Rectal smooth muscle tissue (tissue), 1 donor: ENCODE measurements at regions not wholly inside any gene's neighbourhood (a gene's known extent, or its start where the extent isn't known, plus 50 kb on each side); places are given as distances from the start of the nearest gene placed in this dataset.

ENCODE experiments used
- H3K27ac ChIP-seq: one replicate; pipeline ENCODE4 v1.7.0; 2013; ENCODE audit warnings: low read depth, low read length, inconsistent platforms
- H3K27me3 ChIP-seq: one replicate; pipeline ENCODE4 v1.7.0; 2013; ENCODE audit warnings: low read length; ENCODE audit not compliant: control insufficient read depth, insufficient read depth
- H3K36me3 ChIP-seq: one replicate; pipeline ENCODE4 v1.7.0; 2013; ENCODE audit warnings: low read length; ENCODE audit not compliant: control insufficient read depth, insufficient read depth
- H3K4me1 ChIP-seq: one replicate; pipeline ENCODE4 v1.7.0; 2013; ENCODE audit warnings: low read length; ENCODE audit not compliant: control insufficient read depth, insufficient read depth
- H3K4me3 ChIP-seq: one replicate; pipeline ENCODE4 v1.7.0; 2013; ENCODE audit warnings: low read length
- H3K9ac ChIP-seq: one replicate; pipeline ENCODE4 v1.7.0; 2013; ENCODE audit warnings: low read length

GRCh38 chr2:8617048-8617447 lies 64.8 kb upstream of the ID2 start:
- no peaks in the 10 kb centered on the region for H3K4me1 ChIP-seq
- no peak overlapping the region for H3K9ac ChIP-seq
- H3K4me3 ChIP-seq: no peak overlapping the region
- no peaks in the 10 kb centered on the region for H3K36me3 ChIP-seq
- H3K27ac ChIP-seq: no peak overlapping the region
- no peaks in the 10 kb centered on the region for H3K27me3 ChIP-seq

GRCh38 chr2:8617590-8617989 lies 64.3 kb upstream of the ID2 start:
- H3K4me1 ChIP-seq: no peaks in the 10 kb centered on the region

GRCh38 chr2:8619071-8619470 lies 62.8 kb upstream of the ID2 start:
- Histone ChIP-seq H3K4me1 (no peaks in the 10 kb centered on the region), H3K27ac (no peak overlapping the region), H3K9ac (no peak overlapping the region), H3K27me3 (no peaks in the 10 kb centered on the region), H3K4me3 (no peak overlapping the region), H3K36me3 (no peaks in the 10 kb centered on the region)

More at GRCh38 chr2:8617590-8617989, 64.3 kb upstream of the ID2 start:
- Histone ChIP-seq H3K27me3 (no peaks in the 10 kb centered on the region), H3K4me3 (no peak overlapping the region), H3K27ac (no peak overlapping the region), H3K9ac (no peak overlapping the region), H3K36me3 (no peaks in the 10 kb centered on the region)

GRCh38 chr2:8620611-8621382 lies 61.1 kb upstream of the ID2 start:
- H3K9ac ChIP-seq: no peak overlapping the region
- no peak overlapping the region for H3K4me3 ChIP-seq
- no peaks in the 10 kb centered on the region for H3K27me3 ChIP-seq
- H3K27ac ChIP-seq: no peak overlapping the region
- no peaks in the 10 kb centered on the region for H3K36me3 ChIP-seq
- no peaks in the 10 kb centered on the region for H3K4me1 ChIP-seq

GRCh38 chr2:8622199-8622911 lies 59.5 kb upstream of the ID2 start:
- H3K4me3 ChIP-seq: no peak overlapping the region

GRCh38 chr2:8622924-8623465 lies 58.9 kb upstream of the ID2 start:
- Histone ChIP-seq H3K9ac (no peak overlapping the region), H3K27me3 (no peaks in the 10 kb centered on the region), H3K4me3 (no peak overlapping the region), H3K36me3 (no peaks in the 10 kb centered on the region), H3K4me1 (no peaks in the 10 kb centered on the region), H3K27ac (no peak overlapping the region)

More at GRCh38 chr2:8622199-8622911, 59.5 kb upstream of the ID2 start:
- Histone ChIP-seq H3K9ac (no peak overlapping the region), H3K36me3 (no peaks in the 10 kb centered on the region), H3K4me1 (no peaks in the 10 kb centered on the region), H3K27ac (no peak overlapping the region), H3K27me3 (no peaks in the 10 kb centered on the region)

GRCh38 chr2:8623576-8623957 lies 58.3 kb upstream of the ID2 start:
- no peak overlapping the region for H3K27ac ChIP-seq
- H3K27me3 ChIP-seq: no peaks in the 10 kb centered on the region
- H3K4me3 ChIP-seq: no peak overlapping the region
- H3K9ac ChIP-seq: no peak overlapping the region
- H3K36me3 ChIP-seq: no peaks in the 10 kb centered on the region
- no peaks in the 10 kb centered on the region for H3K4me1 ChIP-seq

GRCh38 chr2:8623958-8624591 lies 57.8 kb upstream of the ID2 start:
- Histone ChIP-seq H3K36me3 (no peaks in the 10 kb centered on the region), H3K4me3 (no peak overlapping the region), H3K27me3 (no peaks in the 10 kb centered on the region), H3K27ac (no peak overlapping the region), H3K4me1 (no peaks in the 10 kb centered on the region), H3K9ac (no peak overlapping the region)

- no peaks in the 10 kb centered on the region for H3K4me1 ChIP-seq
- no peak overlapping the region for H3K27ac ChIP-seq
- H3K27me3 ChIP-seq: no peaks in the 10 kb centered on the region
- no peak overlapping the region for H3K4me3 ChIP-seq
- H3K9ac ChIP-seq: no peak overlapping the region
- H3K36me3 ChIP-seq: no peaks in the 10 kb centered on the region
These were observed 56.9 kb upstream of the ID2 start for GRCh38 chr2:8624855-8625398.

GRCh38 chr2:8625399-8626300 lies 56.2 kb upstream of the ID2 start:
- no peaks in the 10 kb centered on the region for H3K4me1 ChIP-seq
- H3K4me3 ChIP-seq: no peak overlapping the region
- no peak overlapping the region for H3K9ac ChIP-seq
- no peaks in the 10 kb centered on the region for H3K27me3 ChIP-seq
- H3K36me3 ChIP-seq: no peaks in the 10 kb centered on the region
- no peak overlapping the region for H3K27ac ChIP-seq

- no peaks in the 10 kb centered on the region for H3K4me1 ChIP-seq
- H3K9ac ChIP-seq: no peak overlapping the region
These were observed 55.3 kb upstream of the ID2 start for GRCh38 chr2:8626572-8626971.

More at GRCh38 chr2:8626572-8626971, 55.3 kb upstream of the ID2 start:
- no peak overlapping the region for H3K27ac ChIP-seq
- no peaks in the 10 kb centered on the region for H3K36me3 ChIP-seq
- H3K4me3 ChIP-seq: no peak overlapping the region
- no peaks in the 10 kb centered on the region for H3K27me3 ChIP-seq
